Stromal cell of bone marrow (primary cell): ENCODE measurements at regions not wholly inside any gene's neighbourhood (a gene's known extent, or its start where the extent isn't known, plus 50 kb on each side); places are given as distances from the start of the nearest gene placed in this dataset.
"Not testable (repeated sequence)": the region's sequence is repeated elsewhere in the genome, so short reads cannot be mapped to it uniquely, and the experiment has no call there.

Experiments used
- DNase-seq: peaks from one replicate; pipeline ENCODE4 v3.0.0-alpha.2; 2012; ENCODE audit warnings: low read depth

DNA sequence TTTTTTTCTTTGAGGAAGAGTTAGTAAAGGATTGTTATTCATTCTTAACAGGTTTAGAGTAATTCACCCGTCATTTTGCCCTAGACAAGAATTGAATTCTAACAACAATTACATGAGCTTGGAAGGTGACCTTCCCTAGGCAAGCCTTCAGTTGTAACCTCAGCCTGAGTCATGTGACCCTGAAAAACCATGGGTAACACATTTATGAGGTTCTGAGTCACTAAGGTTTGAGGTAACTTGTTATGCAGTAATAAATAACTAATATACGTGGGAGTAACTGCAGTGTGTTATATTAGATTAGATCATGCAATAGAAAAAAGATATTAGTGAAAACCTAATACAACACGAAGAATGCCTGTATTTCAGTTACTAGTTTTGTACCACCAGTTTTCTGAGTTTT, 237.6 kb upstream of the NDN start:
- no peak for DNase-seq

DNA sequence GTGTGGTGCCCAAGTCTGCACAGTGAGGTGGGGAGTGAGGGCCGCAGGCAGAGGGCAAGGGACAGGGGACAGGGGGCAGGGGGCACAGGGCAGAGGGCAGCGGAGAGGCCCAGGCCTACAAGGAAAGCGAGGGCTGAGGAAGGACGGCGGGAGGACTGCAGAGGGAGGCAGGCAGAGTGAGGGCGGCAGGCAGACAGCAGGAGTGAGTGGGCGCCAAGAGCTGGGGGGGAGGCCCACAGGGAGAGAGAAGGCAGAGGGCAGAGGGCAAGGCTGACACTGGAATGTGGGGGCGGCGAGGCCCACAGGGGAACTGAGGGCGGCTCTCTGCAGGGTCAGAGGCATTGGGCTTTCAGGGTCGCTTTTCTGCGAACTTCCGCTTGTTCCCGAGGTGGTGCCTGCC, 267.8 kb upstream of the NDN start:
- no peak for DNase-seq

- no peak for DNase-seq
Observed at GRCh38 chr15:23983500-23984259, 296.6 kb upstream of the NDN start.

GRCh38 chr15:23994273-23994672, 307.2 kb upstream of the NDN start:
- DNase-seq, result no peak

GRCh38 chr15:23998056-23998455, 311.0 kb upstream of the NDN start:
- DNase-seq, result no peak

DNA sequence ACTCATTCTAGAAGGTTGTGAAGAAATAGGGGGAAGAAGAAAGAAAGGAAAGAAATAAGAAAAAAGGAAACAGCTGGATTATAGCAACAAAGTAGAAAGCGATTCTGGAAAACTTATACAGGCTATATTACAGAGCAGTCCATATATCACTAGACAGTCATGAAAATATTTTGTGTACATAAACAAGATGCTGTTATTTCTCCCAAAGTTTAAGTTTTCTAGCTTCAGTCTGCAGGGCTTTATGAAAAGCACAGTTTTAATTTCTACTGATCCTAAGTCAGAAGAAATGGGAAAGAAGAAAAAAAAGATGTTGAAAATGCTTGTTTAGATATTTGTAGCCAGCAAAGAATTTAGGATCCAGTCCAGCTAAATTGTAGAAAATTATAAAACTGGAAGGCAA, 321.4 kb upstream of the NDN start:
- DNase-seq, result no peak

- DNase-seq, result no peak
Observed at GRCh38 chr15:24017470-24017869, 330.4 kb upstream of the NDN start.

DNA sequence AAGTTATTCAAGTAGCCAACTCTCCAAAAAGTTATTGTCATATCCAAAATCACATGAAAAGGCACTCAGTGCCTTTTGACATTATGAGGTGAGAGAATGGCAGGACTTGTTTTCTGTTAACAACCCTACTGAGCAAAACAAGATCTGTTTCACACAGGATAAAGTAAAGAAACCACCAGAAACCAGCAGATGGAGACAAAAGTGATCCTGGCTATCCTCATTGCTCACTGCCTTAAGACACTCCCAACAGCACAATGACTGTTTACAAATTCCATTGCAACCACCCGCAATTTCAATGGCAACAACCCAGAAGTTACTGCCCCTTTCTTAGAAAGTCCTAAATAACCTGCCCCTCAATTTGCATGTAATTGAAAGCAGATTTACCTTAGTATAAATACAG, 352.6 kb upstream of the NDN start:
- DNase-seq, result no peak

DNA sequence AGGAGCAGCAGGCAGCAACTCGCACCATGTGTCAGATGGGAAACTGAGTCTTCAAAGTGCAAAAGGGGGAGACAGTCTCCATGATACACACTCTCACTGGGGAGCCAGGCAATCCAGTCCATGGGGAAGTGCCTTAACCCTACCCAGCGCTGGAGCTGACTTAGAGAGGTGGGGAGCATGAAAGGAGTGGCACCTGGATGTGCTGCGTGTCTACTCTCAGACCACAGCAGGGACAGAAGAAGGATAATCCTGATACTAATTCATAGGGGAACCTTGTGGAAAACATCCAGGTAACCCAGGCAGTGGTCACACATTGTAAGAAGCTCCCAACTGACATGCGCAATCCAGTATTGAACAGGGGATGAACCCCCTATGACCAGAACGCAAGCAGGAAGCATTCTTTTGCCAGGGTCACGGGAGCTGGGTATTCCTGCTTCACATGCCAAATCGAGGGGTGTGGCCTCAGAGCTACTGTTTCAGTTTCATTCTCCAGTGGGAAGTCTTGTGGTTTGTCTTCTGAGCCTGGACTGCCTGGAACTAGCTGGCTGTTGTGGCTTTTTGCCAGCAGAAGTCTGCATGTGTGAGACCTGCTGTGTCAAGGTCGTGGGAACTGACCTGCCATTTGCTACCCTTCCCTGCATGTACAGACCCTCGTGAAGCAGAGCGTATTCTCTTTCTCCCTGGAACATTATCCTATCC, 367.6 kb upstream of the NDN start:
- no peak for DNase-seq

DNA sequence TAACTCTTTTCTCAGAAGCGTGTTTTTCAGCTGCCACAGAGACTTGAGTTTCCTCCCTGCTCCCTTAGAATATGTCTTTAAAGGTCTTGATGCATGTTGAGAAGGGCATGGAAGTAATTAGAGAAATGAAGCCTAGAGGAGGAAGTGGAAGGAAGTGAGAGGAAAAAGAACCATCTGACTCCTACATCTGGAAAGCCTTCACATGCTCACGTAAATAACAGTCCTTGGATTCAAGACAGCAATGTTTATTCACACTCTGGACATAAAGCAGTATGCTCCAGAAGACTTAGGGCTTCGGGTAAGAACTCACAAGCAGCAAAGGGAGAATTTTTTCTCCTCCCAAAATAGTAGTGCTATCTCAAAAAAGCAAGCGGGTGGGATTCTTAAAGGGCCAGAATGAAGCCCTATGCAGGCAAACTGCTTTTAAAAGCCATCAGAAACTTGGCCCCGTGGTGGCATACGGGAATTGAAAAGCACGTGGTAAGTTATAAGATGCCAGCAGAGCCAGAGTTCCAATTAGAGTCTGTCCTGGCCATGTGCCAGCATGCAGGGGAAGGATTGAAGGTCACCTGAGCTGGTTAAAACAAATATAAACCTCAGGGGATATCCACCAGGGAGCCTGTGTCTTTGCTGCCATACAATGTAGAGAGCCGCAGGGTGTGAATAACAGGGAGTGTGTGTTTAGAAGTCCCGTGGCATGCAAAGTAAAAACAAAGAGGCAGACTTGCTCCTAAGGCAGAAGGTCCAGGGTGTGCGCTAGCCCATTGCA, 380.8 kb upstream of the NDN start:
- DNase-seq, result no peak

GRCh38 chr15:24075420-24076089, 388.4 kb upstream of the NDN start:
- DNase-seq, result no peak

DNA sequence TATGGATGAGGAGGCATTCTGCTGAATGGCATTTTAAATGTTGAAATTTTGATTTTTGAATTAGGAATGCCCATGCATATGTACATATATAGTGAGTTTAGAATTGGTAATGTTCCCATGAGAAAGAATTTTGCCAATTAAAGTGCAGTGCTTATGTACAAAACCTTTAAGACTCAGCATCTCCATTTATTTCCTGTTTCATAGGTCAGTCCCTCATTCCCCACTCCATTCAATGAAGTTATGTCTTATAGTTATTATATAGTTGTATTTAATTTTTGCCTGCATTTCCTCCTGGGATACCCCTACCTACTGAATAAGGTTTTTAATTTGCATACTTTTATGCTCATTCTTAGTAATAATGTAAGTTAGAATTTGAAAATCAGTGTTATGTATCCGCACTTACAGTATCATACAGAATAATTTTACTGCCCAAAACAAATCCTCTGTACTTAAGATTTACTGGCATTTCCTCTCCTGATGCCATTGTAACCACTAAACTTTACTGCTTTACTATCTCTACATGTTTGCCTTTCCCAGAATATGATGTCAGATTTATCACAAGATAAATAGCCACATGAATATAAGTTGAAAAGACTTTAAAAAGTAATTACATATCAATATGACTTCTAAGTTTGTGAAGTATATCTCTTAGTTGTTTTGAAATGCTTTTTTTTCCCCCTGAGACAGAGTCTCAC, 389.1 kb upstream of the NDN start:
- no peak for DNase-seq

DNA sequence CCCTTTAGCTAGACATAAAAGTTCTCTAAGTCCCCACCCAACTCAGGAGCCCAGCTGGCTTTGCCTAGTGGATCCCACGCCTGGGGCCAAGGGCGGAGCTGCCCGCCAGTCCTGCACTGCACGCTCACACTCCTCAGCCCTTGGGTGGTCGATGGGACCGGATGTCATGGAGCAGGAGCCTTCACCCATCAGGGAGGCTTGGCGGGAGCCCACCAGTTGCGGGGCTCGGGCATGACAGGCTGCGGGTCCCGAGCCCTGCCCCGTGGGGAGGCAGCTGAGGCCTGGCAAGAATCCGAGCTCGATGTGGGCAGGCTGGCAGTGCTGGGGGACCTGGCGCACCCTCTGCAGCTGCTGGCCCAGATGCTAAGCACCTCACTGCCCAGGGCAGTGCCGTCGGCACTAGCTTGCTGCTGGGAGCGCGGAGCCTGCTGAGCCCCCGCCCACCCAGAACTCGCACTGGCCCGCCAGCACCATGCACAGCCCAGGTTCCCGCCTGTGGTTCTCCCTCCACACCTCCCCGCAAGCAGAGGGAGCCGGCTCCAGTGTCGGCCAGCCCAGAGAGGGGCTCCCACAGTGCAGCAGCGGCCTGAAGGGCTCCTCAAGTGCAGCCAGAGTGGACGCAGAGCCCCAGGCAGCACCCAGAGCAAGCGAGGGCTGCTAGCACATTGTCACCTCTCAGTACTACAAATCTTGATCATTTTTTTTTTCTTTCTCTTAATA, 391.4 kb upstream of the NDN start:
- no peak for DNase-seq

- DNase-seq, result not testable (repeated sequence)
Observed at GRCh38 chr15:24088941-24089340, 401.8 kb upstream of the NDN start.

DNA sequence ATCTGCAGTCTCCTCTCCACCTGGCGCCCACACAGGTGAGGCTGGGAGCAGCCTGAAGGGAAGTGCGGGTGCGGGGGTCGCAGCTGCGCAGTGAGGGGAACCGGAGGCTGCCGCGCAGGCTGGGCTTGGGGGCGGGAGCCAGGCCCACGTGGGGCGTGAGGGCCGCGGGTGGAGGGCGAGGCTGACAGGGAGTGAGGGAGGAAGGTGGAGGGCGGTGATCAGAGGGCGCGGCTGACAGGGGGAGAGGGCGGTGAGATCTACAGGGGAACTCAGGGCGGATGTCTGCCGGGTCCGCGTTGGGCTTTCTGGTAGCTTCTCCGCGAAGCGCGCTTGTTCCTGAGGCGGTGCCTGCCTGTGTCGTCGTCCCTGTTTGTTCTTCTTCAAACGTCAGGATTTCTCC, 414.4 kb upstream of the NDN start:
- DNase-seq, result not testable (repeated sequence)

DNA sequence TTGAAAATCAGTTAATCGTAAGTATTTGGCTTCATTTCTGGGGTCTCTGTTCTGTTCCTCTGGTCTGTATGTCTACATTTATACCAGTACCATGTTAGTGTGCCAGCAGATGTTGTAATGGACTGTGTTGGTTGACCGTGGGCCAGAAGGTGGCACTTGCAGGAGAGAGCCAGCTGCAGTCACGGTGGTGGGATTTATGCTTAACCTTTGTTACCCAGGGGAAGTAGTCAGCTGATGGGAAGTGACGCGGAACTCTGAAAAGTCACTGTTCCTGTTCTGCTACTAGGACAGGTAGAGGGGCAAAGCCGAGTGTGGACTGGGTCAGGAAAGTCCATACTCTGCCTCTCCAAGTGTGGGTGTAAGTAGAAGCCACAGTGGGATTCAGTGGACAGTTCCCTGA, 420.4 kb upstream of the NDN start:
- DNase-seq, result not testable (repeated sequence)

GRCh38 chr15:24107948-24108347, 420.8 kb upstream of the NDN start:
- not testable (repeated sequence) for DNase-seq

- DNase-seq, result not testable (repeated sequence)
Observed at GRCh38 chr15:24108349-24108748, 421.2 kb upstream of the NDN start.

DNA sequence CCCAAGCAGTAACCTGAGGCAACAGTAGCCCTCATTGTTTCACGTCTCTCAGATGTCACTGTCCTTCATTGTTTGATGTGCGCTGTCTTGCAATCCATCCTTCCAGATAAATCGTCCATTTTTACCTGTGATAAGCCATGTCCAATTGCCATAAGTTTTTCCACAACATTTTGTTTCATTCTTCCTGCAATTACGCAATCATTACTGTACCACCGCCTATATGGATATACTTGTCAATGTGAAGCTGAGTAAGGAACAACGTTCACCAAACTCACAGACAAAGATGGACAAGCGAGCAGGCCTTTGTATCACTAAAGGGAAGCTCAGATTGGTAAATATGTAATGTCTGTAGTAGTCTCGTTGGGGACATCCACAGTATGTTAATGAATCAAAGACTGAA, 452.5 kb upstream of the NDN start:
- DNase-seq, result not testable (repeated sequence)

- not testable (repeated sequence) for DNase-seq
Observed at GRCh38 chr15:24145070-24145469, 458.0 kb upstream of the NDN start.

DNA sequence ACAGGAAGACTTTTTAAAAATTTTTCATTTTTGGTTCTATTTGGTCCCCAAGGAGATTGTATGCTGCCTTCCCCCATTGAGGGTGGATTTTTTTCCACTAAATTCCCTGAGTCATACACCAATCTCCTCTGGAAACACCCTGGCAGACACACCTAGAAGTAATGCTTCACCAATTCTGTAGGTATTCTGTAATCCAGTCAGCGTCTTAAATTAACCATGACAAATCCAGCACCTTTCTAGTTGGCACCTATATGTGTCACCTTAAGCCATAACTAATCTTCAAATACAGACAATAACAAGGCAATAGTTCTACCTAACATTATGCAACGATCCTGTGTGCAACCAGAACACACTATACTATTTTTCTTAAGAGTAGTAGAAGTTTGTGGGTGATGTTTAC, 459.1 kb upstream of the NDN start:
- DNase-seq, result no peak
